NCI-H1048 (cell line): ENCODE measurements at regions not wholly inside any gene's neighbourhood (a gene's known extent, or its start where the extent isn't known, plus 50 kb on each side); places are given as distances from the start of the nearest gene placed in this dataset.

ENCODE experiments used
- DNase-seq: peaks from one replicate; lab custom pipeline; 2025; lab: John Stamatoyannopoulos, UW

- DNase-seq = no peak
These were observed 311.3 kb upstream of the ADGRL2 start for GRCh38 chr1:81489372-81489934.

GRCh38 chr1:81484284-81484683, 316.4 kb upstream of the ADGRL2 start:
- no peak for DNase-seq

DNA sequence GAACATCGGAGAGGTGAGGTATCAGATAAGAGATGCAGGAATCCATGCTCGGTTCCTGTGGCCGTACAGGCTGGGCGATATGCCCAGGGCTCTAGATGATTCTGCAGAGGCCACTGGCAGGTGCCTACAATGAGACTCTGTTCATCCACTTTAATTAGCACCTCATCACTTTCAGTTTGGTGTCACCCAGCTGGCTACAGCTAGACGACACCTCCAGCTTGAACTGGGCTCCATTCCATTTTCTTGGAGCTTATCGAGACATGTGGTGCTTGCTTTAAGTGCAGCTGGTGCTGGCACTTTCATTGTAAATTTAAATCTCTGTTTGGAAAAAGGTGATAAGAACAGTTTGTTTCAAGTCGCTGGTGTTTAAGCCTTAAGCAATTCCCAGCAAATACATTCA, 322.5 kb upstream of the ADGRL2 start:
- DNase-seq = no peak

- no peak for DNase-seq
These were observed 323.0 kb upstream of the ADGRL2 start for GRCh38 chr1:81477710-81478109.

- no peak for DNase-seq
These were observed 328.3 kb upstream of the ADGRL2 start for GRCh38 chr1:81472387-81472786.

- no peak for DNase-seq
These were observed 329.5 kb upstream of the ADGRL2 start for GRCh38 chr1:81471255-81471654.

GRCh38 chr1:81470275-81470674, 330.5 kb upstream of the ADGRL2 start:
- DNase-seq = no peak

DNA sequence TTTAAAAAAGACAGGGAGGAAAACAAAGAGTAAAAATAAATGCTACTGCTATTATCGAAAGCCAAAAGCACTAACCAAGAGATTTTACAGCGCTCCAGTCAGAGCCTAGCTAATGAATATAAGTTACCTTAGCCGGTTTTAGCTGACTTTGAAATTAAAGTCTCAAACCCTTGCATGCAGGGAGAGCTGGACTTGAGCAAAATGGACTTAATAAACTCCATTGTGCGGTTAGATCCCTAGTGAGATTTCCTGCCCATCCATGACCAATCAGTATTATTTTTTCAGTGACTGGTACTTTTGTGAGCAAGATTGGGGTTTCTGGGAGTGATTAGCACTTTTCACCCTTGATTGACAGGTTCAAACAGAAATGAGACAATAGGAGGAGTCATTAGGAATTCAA, 333.4 kb upstream of the ADGRL2 start:
- no peak for DNase-seq

GRCh38 chr1:81466961-81467360, 333.8 kb upstream of the ADGRL2 start:
- no peak for DNase-seq

GRCh38 chr1:81463936-81464837, 336.5 kb upstream of the ADGRL2 start:
- no peak for DNase-seq

GRCh38 chr1:81459043-81459442, 341.7 kb upstream of the ADGRL2 start:
- DNase-seq = no peak

DNA sequence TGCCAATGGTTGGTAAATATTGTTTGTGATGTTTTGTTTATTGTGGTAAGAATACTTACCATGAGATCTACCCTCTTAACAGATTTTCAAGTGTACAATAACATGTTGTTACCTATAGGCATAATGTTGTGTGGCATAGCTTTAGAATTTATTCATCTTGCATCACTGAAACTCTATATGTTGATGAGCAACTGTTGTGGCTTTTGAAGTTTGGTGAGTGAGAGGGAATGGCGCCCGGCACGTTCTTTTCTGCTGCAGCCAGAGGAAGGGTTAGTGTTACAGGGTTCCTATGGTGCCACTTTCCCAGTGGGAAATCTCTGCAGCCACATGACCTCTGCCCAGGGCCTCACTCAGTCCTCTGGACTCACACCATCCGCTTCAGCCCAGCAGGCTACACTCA, 342.5 kb upstream of the ADGRL2 start:
- DNase-seq = no peak

- no peak for DNase-seq
These were observed 345.3 kb upstream of the ADGRL2 start for GRCh38 chr1:81455481-81455880.

DNA sequence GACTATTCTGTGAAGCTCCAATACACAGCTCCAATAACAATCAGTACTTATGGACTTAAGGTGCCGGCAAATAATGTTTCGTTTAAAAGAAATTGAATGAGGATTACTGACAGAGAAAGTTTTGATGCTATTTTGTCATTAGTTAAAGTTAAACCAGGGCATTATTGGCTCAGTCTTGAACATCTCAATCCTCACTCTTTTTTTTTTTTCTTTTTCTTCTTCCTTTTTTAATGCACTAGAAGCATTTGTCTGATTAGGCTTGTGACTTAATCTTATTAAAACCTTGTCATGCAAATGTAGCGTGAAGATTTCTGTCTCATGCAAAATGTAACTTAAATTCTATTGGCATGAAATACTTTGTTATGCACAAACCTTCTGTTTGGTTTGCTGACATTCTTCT, 346.8 kb upstream of the ADGRL2 start:
- DNase-seq = no peak

DNA sequence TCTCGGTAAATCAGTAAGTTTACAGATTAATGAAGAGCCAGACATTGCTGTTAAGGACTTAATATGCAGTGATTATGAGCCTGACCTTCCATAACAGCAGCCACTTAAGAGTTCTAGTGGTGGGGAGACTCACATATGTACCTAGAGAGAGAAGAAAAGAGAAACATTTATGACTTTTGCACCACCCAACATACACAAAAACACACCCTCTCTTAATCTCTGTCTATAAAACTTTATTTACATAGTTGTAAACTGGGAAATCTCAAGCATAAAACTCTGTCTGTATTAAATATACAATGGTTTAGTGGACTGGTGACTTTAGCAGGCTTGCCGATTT, 347.4 kb upstream of the ADGRL2 start:
- no peak for DNase-seq

DNA sequence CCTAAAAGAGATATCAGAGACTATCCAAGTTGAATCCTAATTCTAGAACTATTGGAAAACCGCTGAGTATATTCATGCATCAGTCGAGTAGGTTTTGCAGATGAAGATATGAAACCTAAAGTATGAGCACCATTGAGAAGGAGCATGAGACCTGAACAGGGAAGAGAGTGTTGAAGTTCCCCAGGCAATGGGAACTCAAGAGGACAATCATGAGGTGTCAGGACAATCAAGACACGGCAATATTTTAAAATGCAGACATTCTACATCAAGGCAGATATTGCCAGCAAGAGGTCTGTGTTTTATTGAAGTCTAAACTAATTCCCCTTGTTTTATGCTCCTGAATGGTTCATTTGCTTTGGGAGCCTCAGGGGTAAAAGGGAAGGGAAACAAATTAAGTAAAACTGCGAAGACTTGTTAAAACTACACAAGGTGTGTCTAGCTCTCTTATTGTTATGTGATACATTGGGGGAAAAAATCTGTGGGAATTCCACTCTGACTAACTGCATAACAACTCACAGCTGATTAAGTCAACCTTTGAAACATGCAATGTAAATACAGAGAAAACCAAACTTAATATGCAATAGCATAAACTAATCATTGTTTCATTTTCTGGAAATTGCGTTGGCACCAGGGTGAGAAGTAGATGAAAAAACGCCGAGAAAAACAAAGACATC, 347.9 kb upstream of the ADGRL2 start:
- DNase-seq = no peak

DNA sequence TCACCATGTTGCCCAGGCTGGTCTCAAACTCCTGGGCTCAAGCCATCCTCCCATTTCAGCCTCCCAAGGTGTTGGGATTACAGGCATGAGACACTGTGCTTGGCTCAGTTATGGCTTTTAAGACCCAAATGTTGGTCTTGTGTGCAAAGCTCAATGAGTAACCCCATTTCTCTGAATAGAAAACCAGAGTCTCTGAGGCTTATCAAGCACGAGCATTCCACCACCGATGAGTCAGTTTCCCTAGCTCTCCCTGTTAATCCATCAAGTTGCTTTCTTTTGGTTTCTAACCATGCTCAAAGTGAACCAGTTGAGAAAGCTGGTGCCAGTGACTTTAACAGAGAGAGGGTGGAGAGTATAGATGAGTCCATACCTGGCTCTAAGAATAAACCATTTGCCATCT, 350.9 kb upstream of the ADGRL2 start:
- DNase-seq = no peak

- DNase-seq = no peak
These were observed 354.6 kb upstream of the ADGRL2 start for GRCh38 chr1:81446000-81446669.

DNA sequence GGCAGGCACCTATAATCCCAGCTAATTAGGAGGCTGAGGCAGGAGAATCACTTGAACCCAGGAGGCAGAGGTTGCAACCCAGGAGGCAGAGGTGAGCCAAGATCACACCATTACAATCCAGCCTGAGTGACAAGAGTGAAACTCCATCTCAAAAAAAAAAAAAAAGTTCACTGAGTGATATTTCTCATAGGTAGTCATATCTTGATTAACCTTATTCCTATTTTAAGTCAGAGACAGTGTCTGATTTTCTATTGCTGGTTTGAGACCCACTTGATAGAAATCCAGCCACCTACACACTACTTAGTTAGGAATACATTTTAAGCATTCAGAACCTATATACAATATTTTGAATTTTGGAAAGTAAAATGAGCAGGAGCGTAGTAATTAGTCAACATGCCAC, 357.4 kb upstream of the ADGRL2 start:
- DNase-seq = no peak

GRCh38 chr1:81439046-81439823, 361.5 kb upstream of the ADGRL2 start:
- no peak for DNase-seq

DNA sequence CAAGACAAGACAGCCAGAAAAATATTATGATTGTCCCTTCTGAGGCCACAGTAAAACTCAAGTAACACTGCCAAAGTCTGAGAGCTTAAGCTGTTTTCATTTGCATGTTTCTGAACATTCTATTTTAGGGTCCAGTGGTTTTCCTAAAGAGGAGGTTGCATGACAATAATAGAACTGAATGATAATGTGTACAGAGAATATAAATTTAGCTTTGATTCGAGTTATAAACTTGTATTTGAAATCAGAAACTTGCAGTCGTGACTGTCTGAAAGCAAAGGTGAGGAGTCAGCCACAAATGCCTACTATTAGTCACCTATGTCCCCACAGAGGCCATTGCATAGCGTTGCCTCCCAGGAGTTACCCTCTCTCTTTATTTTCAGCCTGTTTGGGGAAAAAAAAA, 363.1 kb upstream of the ADGRL2 start:
- DNase-seq = no peak

DNA sequence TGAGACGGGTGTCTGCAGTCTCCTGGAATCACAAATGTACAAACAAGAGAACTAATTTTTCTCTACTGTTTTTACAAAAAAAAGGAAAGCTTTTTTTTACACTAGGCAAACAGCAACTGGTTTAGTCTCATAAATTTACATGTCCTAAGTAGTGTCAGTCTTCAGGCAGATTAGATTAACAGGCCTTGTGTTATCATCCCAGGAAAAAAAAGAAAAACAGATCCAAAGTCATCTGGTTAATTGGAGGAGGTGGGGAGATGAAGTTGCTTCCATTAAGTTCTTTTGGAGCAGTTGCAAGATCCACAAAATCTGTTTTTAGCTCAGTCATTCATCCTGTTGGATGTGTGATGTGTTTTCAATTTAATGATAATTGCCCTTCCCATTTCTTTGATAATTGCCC, 363.5 kb upstream of the ADGRL2 start:
- no peak for DNase-seq
